Hepatocyte (in vitro differentiated cells): ENCODE measurements at regions not wholly inside any gene's neighbourhood (a gene's known extent, or its start where the extent isn't known, plus 50 kb on each side); places are given as distances from the start of the nearest gene placed in this dataset.

Experiments
- DNase-seq: peaks from one replicate; pipeline ENCODE4 v3.0.0-alpha.2; 2016; ENCODE audit warnings: low spot score
- H2AFZ ChIP-seq: fragments of 200-600 bp; sonication (generic); 2 replicates; pipeline ENCODE4 v1.6.0; 2016; ENCODE audit warnings: antibody characterized with exemption, mild to moderate bottlenecking
- H3K27ac ChIP-seq: fragments of 200-600 bp; sonication (generic); 2 replicates; pipeline ENCODE4 v1.5.1; 2016; ENCODE audit warnings: mild to moderate bottlenecking
- H3K27me3 ChIP-seq: fragments of 200-600 bp; sonication (generic); 2 replicates; pipeline ENCODE4 v1.6.1; 2016
- H3K36me3 ChIP-seq: fragments of 200-600 bp; sonication (generic); replicated peaks from 2 replicates; pipeline ENCODE4 v1.5.1; 2016; ENCODE audit warnings: low read depth; ENCODE audit not compliant: insufficient read depth
- H3K4me1 ChIP-seq: fragments of 200-600 bp; sonication (generic); 2 replicates; pipeline ENCODE4 v1.5.1; 2016; ENCODE audit warnings: mild to moderate bottlenecking, moderate library complexity; ENCODE audit not compliant: insufficient read depth
- H3K4me2 ChIP-seq: fragments of 200-600 bp; sonication (generic); 2 replicates; pipeline ENCODE4 v1.6.0; 2016
- H3K4me3 ChIP-seq: fragments of 200-600 bp; sonication (generic); 2 replicates; pipeline ENCODE4 v1.5.1; 2016; ENCODE audit warnings: mild to moderate bottlenecking
- H3K79me2 ChIP-seq: fragments of 200-600 bp; sonication (generic); 2 replicates; pipeline ENCODE4 v1.6.0; 2017; ENCODE audit warnings: mild to moderate bottlenecking
- H3K9me2 ChIP-seq: fragments of 200-600 bp; sonication (generic); replicated peaks from 2 replicates; pipeline ENCODE4 v1.6.0; 2017; ENCODE audit warnings: mild to moderate bottlenecking; ENCODE audit not compliant: insufficient read depth
- H3K9me3 ChIP-seq: fragments of 200-600 bp; sonication (generic); 2 replicates; pipeline ENCODE4 v1.5.1; 2016; ENCODE audit warnings: low read depth, mild to moderate bottlenecking
- H4K20me1 ChIP-seq: fragments of 200-600 bp; sonication (generic); 2 replicates; pipeline ENCODE4 v1.6.0; 2016; ENCODE audit warnings: mild to moderate bottlenecking; ENCODE audit not compliant: insufficient read depth, poor library complexity, severe bottlenecking
- CTCF ChIP-seq: fragments of 200-600 bp; sonication (generic); IDR thresholded peaks from 2 replicates; pipeline ENCODE4 v1.5.1; 2016; ENCODE audit warnings: antibody characterized with exemption, mild to moderate bottlenecking; ENCODE audit not compliant: poor library complexity
- EZH2 ChIP-seq: fragments of 200-600 bp; sonication (generic); IDR thresholded peaks from 2 replicates; pipeline ENCODE4 v1.6.1; 2016; ENCODE audit warnings: antibody characterized with exemption, mild to moderate bottlenecking, borderline replicate concordance
- EZH2phosphoT487 ChIP-seq: fragments of 200-600 bp; sonication (generic); IDR thresholded peaks from one replicate; pipeline ENCODE4 v1.6.1; 2018; ENCODE audit warnings: antibody characterized with exemption, mild to moderate bottlenecking, low read depth, moderate library complexity; ENCODE audit not compliant: unreplicated experiment, severe bottlenecking
- WGBS: methylation state at CpG from one replicate; pipeline ENCODE4 v1.1.6; 2016; ENCODE audit warnings: low lambda C conversion rate; ENCODE audit errors: missing lambda C conversion rate; 5-methylcytosine and 5-hydroxymethylcytosine counted together

GRCh38 chr4:123323998-123324397, 72.6 kb upstream of the SPRY1 start:
- DNase-seq: no peak
- H3K27me3 ChIP-seq: no peaks in the 10 kb centered on the region

GRCh38 chr4:123325241-123325681, 71.3 kb upstream of the SPRY1 start:
- no peak overlapping the region for H3K4me2 ChIP-seq
- H3K4me3 ChIP-seq: no peak overlapping the region
- H3K79me2 ChIP-seq: no peaks in the 10 kb centered on the region
- H3K27me3 ChIP-seq: no peaks in the 10 kb centered on the region
- TF ChIP-seq CTCF (no peak), EZH2phosphoT487 (no peak), EZH2 (no peak)
- WGBS: 89% methylated on average over 3 of the region's 3 CpGs
- no peaks in the 10 kb centered on the region for H4K20me1 ChIP-seq
- no peaks in the 10 kb centered on the region for H3K9me2 ChIP-seq
- no peaks in the 10 kb centered on the region for H3K4me1 ChIP-seq
- H3K27ac ChIP-seq: no peak overlapping the region
- no peaks in the 10 kb centered on the region for H3K36me3 ChIP-seq
- no peak overlapping the region for H2AFZ ChIP-seq
- DNase-seq: no peak
- H3K9me3 ChIP-seq: no peaks in the 10 kb centered on the region

More at GRCh38 chr4:123323998-123324397, 72.6 kb upstream of the SPRY1 start:
- Histone ChIP-seq H3K4me3 (no peak overlapping the region), H3K36me3 (no peaks in the 10 kb centered on the region), H3K9me3 (no peaks in the 10 kb centered on the region), H3K9me2 (no peaks in the 10 kb centered on the region), H3K79me2 (no peaks in the 10 kb centered on the region), H3K4me1 (no peaks in the 10 kb centered on the region), H2AFZ (no peak overlapping the region), H3K4me2 (no peak overlapping the region), H3K27ac (no peak overlapping the region), H4K20me1 (no peaks in the 10 kb centered on the region)
- TF ChIP-seq EZH2phosphoT487 (no peak), CTCF (no peak), EZH2 (no peak)
- 95% methylated on average over 2 of the region's 2 CpGs for WGBS

DNA sequence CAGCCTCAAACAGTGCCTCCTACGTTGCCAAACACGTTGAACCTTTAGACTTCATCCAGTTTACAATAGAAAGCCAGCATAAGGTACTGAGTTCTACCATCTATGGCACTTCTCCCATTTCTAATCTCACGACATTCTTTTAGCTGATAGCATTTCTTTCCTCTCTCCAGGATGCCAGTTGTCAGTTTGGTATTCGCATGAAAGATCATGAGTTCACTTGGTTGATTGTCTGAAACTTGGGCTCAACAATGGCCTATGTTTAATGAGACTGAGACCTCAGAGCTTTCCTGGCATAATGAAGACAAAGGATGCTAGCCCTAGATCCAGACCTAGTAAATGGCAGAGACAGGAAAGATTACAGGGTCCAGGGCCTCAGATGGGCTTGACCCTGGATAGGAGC, 69.2 kb upstream of the SPRY1 start:
- DNase-seq: no peak

More for the DNA sequence above, 69.2 kb upstream of the SPRY1 start:
- TF ChIP-seq CTCF: no peak
- no peak for TF ChIP-seq EZH2phosphoT487
- 76% methylated on average over 4 of the region's 4 CpGs for WGBS
- Histone ChIP-seq H3K9me3 (no peaks in the 10 kb centered on the region), H3K9me2 (no peaks in the 10 kb centered on the region), H3K79me2 (no peaks in the 10 kb centered on the region), H3K27me3 (no peaks in the 10 kb centered on the region), H2AFZ (no peak overlapping the region), H3K4me2 (no peak overlapping the region), H3K27ac (no peak overlapping the region), H3K36me3 (no peaks in the 10 kb centered on the region), H3K4me1 (no peaks in the 10 kb centered on the region), H3K4me3 (no peak overlapping the region), H4K20me1 (no peaks in the 10 kb centered on the region)
